Hematopoietic multipotent progenitor cell (in vitro differentiated cells): ENCODE measurements at regions not wholly inside any gene's neighbourhood (a gene's known extent, or its start where the extent isn't known, plus 50 kb on each side); places are given as distances from the start of the nearest gene placed in this dataset.
"Not testable (repeated sequence)": the region's sequence is repeated elsewhere in the genome, so short reads cannot be mapped to it uniquely, and the experiment has no call there.

Source experiments
- DNase-seq, 3 donors: peaks; one replicate each; pipeline ENCODE4 v3.0.0-alpha.2; 2011 to 2015; ENCODE audit warnings: low read depth in 2 of 3, low spot score in 2 of 3

GRCh38 chr13:34159946-34160345, 342.0 kb downstream of the RFC3 start:
- no peak for DNase-seq

- no peak for DNase-seq
Observed at GRCh38 chr13:34161931-34162543, 344.1 kb downstream of the RFC3 start.

- no peak for DNase-seq
Observed at GRCh38 chr13:34162544-34162933, 344.6 kb downstream of the RFC3 start.

- DNase-seq: no peak
Observed at GRCh38 chr13:34164582-34164981, 346.6 kb downstream of the RFC3 start.

GRCh38 chr13:34165158-34165557, 347.2 kb downstream of the RFC3 start:
- no peak for DNase-seq

- no peak for DNase-seq
Observed at GRCh38 chr13:34166406-34166805, 348.5 kb downstream of the RFC3 start.

GRCh38 chr13:34167347-34167746, 349.4 kb downstream of the RFC3 start:
- no peak for DNase-seq

GRCh38 chr13:34172048-34172447, 354.1 kb downstream of the RFC3 start:
- no peak for DNase-seq

- no peak for DNase-seq
Observed at GRCh38 chr13:34174671-34175145, 356.8 kb downstream of the RFC3 start.

- DNase-seq: no peak
Observed at GRCh38 chr13:34175551-34175950, 357.6 kb downstream of the RFC3 start.

GRCh38 chr13:34176633-34177032, 358.7 kb downstream of the RFC3 start:
- DNase-seq: no peak

- no peak for DNase-seq
Observed at GRCh38 chr13:34179481-34179880, 361.5 kb downstream of the RFC3 start.

- no peak for DNase-seq
Observed at GRCh38 chr13:34179927-34180326, 362.0 kb downstream of the RFC3 start.

- not testable (repeated sequence) for DNase-seq
Observed at GRCh38 chr13:34181256-34181655, 363.3 kb downstream of the RFC3 start.

- DNase-seq: no peak
Observed at GRCh38 chr13:34189946-34190345, 372.0 kb downstream of the RFC3 start.

- no peak for DNase-seq
Observed at GRCh38 chr13:34201050-34201913, 383.3 kb downstream of the RFC3 start.

- no peak for DNase-seq
Observed at GRCh38 chr13:34207334-34207733, 389.4 kb downstream of the RFC3 start.

- no peak for DNase-seq
Observed at GRCh38 chr13:34207872-34208271, 389.9 kb downstream of the RFC3 start.

GRCh38 chr13:34208336-34208735, 390.4 kb downstream of the RFC3 start:
- DNase-seq: no peak

GRCh38 chr13:34210341-34210740, 392.4 kb downstream of the RFC3 start:
- no peak for DNase-seq

GRCh38 chr13:34214686-34215085, 396.7 kb downstream of the RFC3 start:
- no peak for DNase-seq

- no peak for DNase-seq
Observed at GRCh38 chr13:34216256-34216655, 398.3 kb downstream of the RFC3 start.
